Fibroblast of skin of left quadriceps (primary cell): ENCODE measurements at regions not wholly inside any gene's neighbourhood (a gene's known extent, or its start where the extent isn't known, plus 50 kb on each side); places are given as distances from the start of the nearest gene placed in this dataset.
"Not testable (repeated sequence)": the region's sequence is repeated elsewhere in the genome, so short reads cannot be mapped to it uniquely, and the experiment has no call there.

ENCODE experiments used
- DNase-seq, 2 experiments: peaks; one replicate each; pipeline ENCODE4 v3.0.0-alpha.2; 2013; ENCODE audit warnings: low read depth in 2 of 2

GRCh38 chr4:1561286-1561990, 122.7 kb downstream of the FAM53A start:
- DNase-seq, result no peak

GRCh38 chr4:1559896-1560650, 124.0 kb downstream of the FAM53A start:
- no peak for DNase-seq

GRCh38 chr4:1558205-1558604, 125.9 kb downstream of the FAM53A start:
- DNase-seq, result no peak

- no peak for DNase-seq
These were observed 126.9 kb downstream of the FAM53A start for GRCh38 chr4:1557221-1557597.

- DNase-seq, result no peak
These were observed 127.4 kb downstream of the FAM53A start for GRCh38 chr4:1556541-1557220.

- no peak for DNase-seq
These were observed 129.2 kb downstream of the FAM53A start for GRCh38 chr4:1554876-1555265.

- DNase-seq, result no peak
These were observed 129.8 kb downstream of the FAM53A start for GRCh38 chr4:1554246-1554875.

GRCh38 chr4:1553365-1553764, 130.7 kb downstream of the FAM53A start:
- no peak for DNase-seq

GRCh38 chr4:1552451-1552850, 131.7 kb downstream of the FAM53A start:
- DNase-seq, result no peak

GRCh38 chr4:1551211-1551610, 132.9 kb downstream of the FAM53A start:
- no peak for DNase-seq

GRCh38 chr4:1550122-1551070, 133.7 kb downstream of the FAM53A start:
- no peak for DNase-seq

GRCh38 chr4:1549638-1550035, 134.5 kb downstream of the FAM53A start:
- DNase-seq, result no peak

GRCh38 chr4:1548827-1549637, 135.1 kb downstream of the FAM53A start:
- not testable (repeated sequence) for DNase-seq

GRCh38 chr4:1547856-1548826, 136.0 kb downstream of the FAM53A start:
- DNase-seq, result no peak

- no peak for DNase-seq
These were observed 136.8 kb downstream of the FAM53A start for GRCh38 chr4:1547131-1547855.

GRCh38 chr4:1544861-1545281, 138.6 kb upstream of the NKX1-1 start:
- no peak for DNase-seq

- not testable (repeated sequence) for DNase-seq
These were observed 138.2 kb upstream of the NKX1-1 start for GRCh38 chr4:1544435-1544834.

GRCh38 chr4:1543976-1544375, 137.7 kb upstream of the NKX1-1 start:
- DNase-seq, result no peak
